ENCODE measurements at regions not wholly inside any gene's neighbourhood (a gene's known extent, or its start where the extent isn't known, plus 50 kb on each side); places are given as distances from the start of the nearest gene placed in this dataset.
"Not testable (repeated sequence)": the region's sequence is repeated elsewhere in the genome, so short reads cannot be mapped to it uniquely, and the experiment has no call there.

GRCh38 chr4:37747772-37748330, 61.7 kb upstream of the RELL1 start:
- Mint-ChIP-seq H3K4me1 (no peaks in the 10 kb centered on the region), H3K9me3 (peaks cover 5% of the 10 kb centered on the region), H3K27me3 (ENCODE audit: low read depth, poor library complexity) (peaks cover 3% of the 10 kb centered on the region), H3K27ac (no peak overlapping the region), H3K4me3 (no peak overlapping the region), H3K36me3 (ENCODE audit: low read depth) (no peaks in the 10 kb centered on the region)
- DNase-seq, result no peak
- TF ChIP-seq CTCF (IDR thresholded peaks at IDR 0.05), result no peak

- H3K36me3 Mint-ChIP-seq (ENCODE audit: low read depth); H3K4me3 Mint-ChIP-seq; DNase-seq; H3K9me3 Mint-ChIP-seq; H3K27me3 Mint-ChIP-seq (ENCODE audit: low read depth, poor library complexity); H3K27ac Mint-ChIP-seq; H3K4me1 Mint-ChIP-seq: not testable (repeated sequence)
These were observed 60.7 kb upstream of the RELL1 start for GRCh38 chr4:37746852-37747251.

GRCh38 chr4:37745946-37746345, 59.8 kb upstream of the RELL1 start:
- Mint-ChIP-seq H3K9me3 (peaks cover 5% of the 10 kb centered on the region), H3K36me3 (ENCODE audit: low read depth) (no peaks in the 10 kb centered on the region), H3K27me3 (ENCODE audit: low read depth, poor library complexity) (peaks cover 3% of the 10 kb centered on the region), H3K4me1 (no peaks in the 10 kb centered on the region), H3K4me3 (no peak overlapping the region), H3K27ac (no peak overlapping the region)
- no peak for TF ChIP-seq CTCF (IDR thresholded peaks at IDR 0.05)
- no peak for DNase-seq

- H3K4me3 Mint-ChIP-seq, result no peak overlapping the region
- no peak overlapping the region for H3K27ac Mint-ChIP-seq
- H3K27me3 Mint-ChIP-seq (ENCODE audit: low read depth, poor library complexity), result peaks cover 6% of the 10 kb centered on the region
- peaks cover 5% of the 10 kb centered on the region for H3K9me3 Mint-ChIP-seq
- no peaks in the 10 kb centered on the region for H3K4me1 Mint-ChIP-seq
- H3K36me3 Mint-ChIP-seq (ENCODE audit: low read depth), result no peaks in the 10 kb centered on the region
- TF ChIP-seq CTCF (IDR thresholded peaks at IDR 0.05), result no peak
- no peak for DNase-seq
These were observed 56.0 kb upstream of the RELL1 start for GRCh38 chr4:37742149-37742548.

- Mint-ChIP-seq H3K4me3 (no peak overlapping the region), H3K27ac (no peak overlapping the region), H3K36me3 (ENCODE audit: low read depth) (no peaks in the 10 kb centered on the region), H3K9me3 (no peaks in the 10 kb centered on the region), H3K4me1 (no peaks in the 10 kb centered on the region), H3K27me3 (ENCODE audit: low read depth, poor library complexity) (peaks cover 6% of the 10 kb centered on the region)
- TF ChIP-seq CTCF (IDR thresholded peaks at IDR 0.05), result no peak
- no peak for DNase-seq
These were observed 55.4 kb upstream of the RELL1 start for GRCh38 chr4:37741564-37741963.

- H3K36me3 Mint-ChIP-seq (ENCODE audit: low read depth), result no peaks in the 10 kb centered on the region
- H3K27ac Mint-ChIP-seq, result no peak overlapping the region
- H3K4me1 Mint-ChIP-seq, result no peaks in the 10 kb centered on the region
- no peak for DNase-seq
- TF ChIP-seq CTCF (IDR thresholded peaks at IDR 0.05), result no peak
- H3K4me3 Mint-ChIP-seq, result no peak overlapping the region
- H3K9me3 Mint-ChIP-seq, result no peaks in the 10 kb centered on the region
- H3K27me3 Mint-ChIP-seq (ENCODE audit: low read depth, poor library complexity), result peaks cover 3% of the 10 kb centered on the region
These were observed 54.4 kb upstream of the RELL1 start for GRCh38 chr4:37740546-37740945.

Data from nephron progenitor cell (in vitro differentiated cells).